HAP-1 (cell line): ENCODE measurements at regions not wholly inside any gene's neighbourhood (a gene's known extent, or its start where the extent isn't known, plus 50 kb on each side); places are given as distances from the start of the nearest gene placed in this dataset.

Experiments
- DNase-seq, 2 experiments: peaks; one replicate each; pipeline ENCODE4 v3.0.0-alpha.2; 2016 to 2020; ENCODE audit warnings: low spot score in 2 of 2
- H3K27me3 ChIP-seq: fragments of 250-450 bp; sonication (Bioruptor Pico); 2 replicates; pipeline ENCODE4 v1.5.1; 2020; ENCODE audit warnings: low read depth, mild to moderate bottlenecking, moderate library complexity
- H3K36me3 ChIP-seq: fragments of 250-450 bp; sonication (Bioruptor Pico); replicated peaks from 2 replicates; pipeline ENCODE4 v1.5.1; 2020; ENCODE audit warnings: mild to moderate bottlenecking
- H3K4me1 ChIP-seq: fragments of 250-450 bp; sonication (Bioruptor Pico); 2 replicates; pipeline ENCODE4 v1.5.1; 2020; ENCODE audit warnings: mild to moderate bottlenecking
- H3K4me3 ChIP-seq: fragments of 250-450 bp; sonication (Bioruptor Pico); 2 replicates; pipeline ENCODE4 v1.5.1; 2020; ENCODE audit warnings: mild to moderate bottlenecking, moderate library complexity
- H3K9me3 ChIP-seq: fragments of 250-450 bp; sonication (Bioruptor Pico); 2 replicates; pipeline ENCODE4 v1.5.1; 2020; ENCODE audit warnings: mild to moderate bottlenecking, moderate library complexity
- in situ Hi-C: fragments of 300-500 bp; cut with MboI; formaldehyde crosslinking; loops from 3 replicates; pipeline ENCODE4 v1.14.3; 2020; ENCODE audit warnings: low sequenced_read_pairs, inconsistent platforms, mixed read lengths

- Histone ChIP-seq H3K9me3 (no peaks in the 10 kb centered on the region), H3K4me1 (no peaks in the 10 kb centered on the region), H3K36me3 (no peaks in the 10 kb centered on the region), H3K27me3 (no peaks in the 10 kb centered on the region), H3K4me3 (no peak overlapping the region)
- in situ Hi-C loops = no loop called here
- DNase-seq = no peak
Measured at GRCh38 chr6:44576132-44576631, 188.7 kb downstream of the CDC5L start.

DNA sequence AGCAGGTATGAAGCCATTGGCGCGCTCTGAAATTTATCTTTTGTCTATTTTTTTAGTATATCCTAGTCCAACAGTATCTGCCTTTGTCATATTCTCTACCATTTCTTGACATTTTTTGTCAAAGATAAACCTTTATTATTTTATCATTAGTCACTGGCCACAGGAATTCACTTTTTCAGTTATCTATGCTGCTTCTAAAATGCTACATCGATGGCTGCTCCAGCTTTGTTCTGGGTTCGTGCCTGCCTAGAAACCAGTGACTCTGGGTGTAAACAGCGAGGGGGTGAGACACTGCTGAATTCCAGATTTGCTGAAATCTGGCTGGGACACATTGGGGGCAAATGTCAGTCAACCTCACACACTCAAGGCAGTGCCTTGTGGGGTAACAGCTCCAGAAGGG, 193.4 kb downstream of the CDC5L start:
- no peak overlapping the region for H3K4me3 ChIP-seq
- no peaks in the 10 kb centered on the region for H3K27me3 ChIP-seq
- no peaks in the 10 kb centered on the region for H3K36me3 ChIP-seq
- H3K4me1 ChIP-seq = no peaks in the 10 kb centered on the region
- H3K9me3 ChIP-seq = no peaks in the 10 kb centered on the region
- no peak for DNase-seq
- in situ Hi-C loops = no loop called here

DNA sequence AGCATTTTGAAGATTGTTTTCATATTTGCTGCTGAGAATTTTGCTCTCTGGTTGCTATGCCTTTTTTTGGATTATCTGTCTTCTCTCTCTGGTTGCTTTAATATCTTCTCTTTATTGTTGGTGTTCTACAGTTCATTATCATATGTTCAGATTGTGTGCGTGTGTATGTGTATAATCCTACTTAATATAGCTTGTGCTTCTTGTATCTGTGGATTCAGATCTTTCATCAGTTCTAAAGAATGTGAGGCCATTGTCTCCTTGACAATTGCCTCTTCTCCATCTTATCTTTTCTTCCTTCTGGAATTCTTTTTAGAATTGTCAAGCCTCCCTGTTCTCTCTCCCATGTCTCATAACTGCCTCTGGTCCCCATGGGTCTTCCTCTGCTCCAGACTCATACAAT, 195.4 kb downstream of the CDC5L start:
- in situ Hi-C loops = no loop called here
- Histone ChIP-seq H3K4me3 (no peak overlapping the region), H3K9me3 (no peaks in the 10 kb centered on the region), H3K27me3 (no peaks in the 10 kb centered on the region), H3K36me3 (no peaks in the 10 kb centered on the region), H3K4me1 (no peaks in the 10 kb centered on the region)
- DNase-seq = no peak

GRCh38 chr6:44590471-44590870, 203.0 kb downstream of the CDC5L start:
- H3K36me3 ChIP-seq = no peaks in the 10 kb centered on the region
- DNase-seq = no peak
- H3K27me3 ChIP-seq = peaks cover under 1% of the 10 kb centered on the region; the same call in 1 of the 2 replicates
- no peak overlapping the region for H3K4me3 ChIP-seq
- no peaks in the 10 kb centered on the region for H3K9me3 ChIP-seq
- in situ Hi-C loops = no loop called here
- no peaks in the 10 kb centered on the region for H3K4me1 ChIP-seq

DNA sequence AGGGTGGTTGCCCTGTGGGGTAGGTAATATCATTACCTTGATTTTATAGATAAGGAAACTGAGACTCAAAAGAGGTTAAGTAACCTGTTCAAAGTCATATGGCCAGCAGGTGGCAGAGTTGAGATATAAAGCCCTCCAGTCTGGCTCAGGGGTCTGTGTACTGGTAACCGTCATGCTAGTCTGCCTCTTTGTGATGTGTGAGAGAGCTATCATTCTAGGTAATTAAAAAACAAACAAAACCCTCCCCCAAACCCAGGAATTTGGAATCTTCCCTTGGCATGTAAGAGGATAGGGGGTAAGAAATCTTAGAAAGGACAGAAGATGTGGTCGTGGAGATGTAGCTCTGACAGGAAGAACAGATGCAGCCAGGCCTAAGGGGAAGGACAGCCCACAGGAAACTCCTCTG, 206.0 kb downstream of the CDC5L start:
- H3K27me3 ChIP-seq = peaks cover 8% of the 10 kb centered on the region; the same call in 1 of the 2 replicates
- DNase-seq = peak; percentile 64 to 84
- no peak overlapping the region for H3K4me3 ChIP-seq
- H3K4me1 ChIP-seq = no peaks in the 10 kb centered on the region
- no peaks in the 10 kb centered on the region for H3K9me3 ChIP-seq
- no peaks in the 10 kb centered on the region for H3K36me3 ChIP-seq
- in situ Hi-C loops = no loop called here

GRCh38 chr6:44594481-44594880, 207.0 kb downstream of the CDC5L start:
- Histone ChIP-seq H3K4me1 (no peaks in the 10 kb centered on the region), H3K36me3 (no peaks in the 10 kb centered on the region), H3K27me3 (peaks cover 8% of the 10 kb centered on the region; the same call in 1 of the 2 replicates), H3K9me3 (no peaks in the 10 kb centered on the region), H3K4me3 (no peak overlapping the region)
- in situ Hi-C loops = no loop called here
- DNase-seq = no peak

- Histone ChIP-seq H3K4me1 (no peaks in the 10 kb centered on the region), H3K9me3 (no peaks in the 10 kb centered on the region), H3K4me3 (no peak overlapping the region), H3K27me3 (peaks cover 8% of the 10 kb centered on the region; the same call in 1 of the 2 replicates), H3K36me3 (no peaks in the 10 kb centered on the region)
- in situ Hi-C loops = no loop called here
- no peak for DNase-seq
Measured at GRCh38 chr6:44598679-44599078, 211.2 kb downstream of the CDC5L start.

DNA sequence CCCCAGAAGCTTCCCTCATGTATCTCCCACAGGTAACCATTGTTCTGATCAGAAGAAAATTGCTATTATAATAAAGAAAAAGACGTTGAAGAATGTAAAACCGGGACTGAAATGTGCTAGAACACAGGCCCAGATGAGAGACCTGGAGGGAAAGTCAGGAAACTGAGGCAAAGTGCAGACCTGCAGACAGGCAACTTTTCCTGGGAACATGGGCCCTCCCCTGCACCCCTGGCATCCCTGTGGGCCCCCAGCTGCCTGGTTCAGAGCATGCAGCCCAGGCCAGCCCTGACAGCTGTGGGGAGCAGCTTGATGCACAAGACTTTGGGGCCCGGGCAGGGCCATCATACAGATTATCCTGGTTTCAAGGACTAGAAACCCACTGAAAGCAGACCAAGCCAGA, 212.2 kb downstream of the CDC5L start:
- no peaks in the 10 kb centered on the region for H3K4me1 ChIP-seq
- no peak overlapping the region for H3K4me3 ChIP-seq
- in situ Hi-C loops = loop anchor here (25.0 kb wide), 1 partner anchor 1313 kb away; no protein-coding TSS in a partner anchor
- H3K9me3 ChIP-seq = no peaks in the 10 kb centered on the region
- no peak for DNase-seq
- H3K27me3 ChIP-seq = peaks cover 10% of the 10 kb centered on the region; the same call in 1 of the 2 replicates
- no peaks in the 10 kb centered on the region for H3K36me3 ChIP-seq

DNA sequence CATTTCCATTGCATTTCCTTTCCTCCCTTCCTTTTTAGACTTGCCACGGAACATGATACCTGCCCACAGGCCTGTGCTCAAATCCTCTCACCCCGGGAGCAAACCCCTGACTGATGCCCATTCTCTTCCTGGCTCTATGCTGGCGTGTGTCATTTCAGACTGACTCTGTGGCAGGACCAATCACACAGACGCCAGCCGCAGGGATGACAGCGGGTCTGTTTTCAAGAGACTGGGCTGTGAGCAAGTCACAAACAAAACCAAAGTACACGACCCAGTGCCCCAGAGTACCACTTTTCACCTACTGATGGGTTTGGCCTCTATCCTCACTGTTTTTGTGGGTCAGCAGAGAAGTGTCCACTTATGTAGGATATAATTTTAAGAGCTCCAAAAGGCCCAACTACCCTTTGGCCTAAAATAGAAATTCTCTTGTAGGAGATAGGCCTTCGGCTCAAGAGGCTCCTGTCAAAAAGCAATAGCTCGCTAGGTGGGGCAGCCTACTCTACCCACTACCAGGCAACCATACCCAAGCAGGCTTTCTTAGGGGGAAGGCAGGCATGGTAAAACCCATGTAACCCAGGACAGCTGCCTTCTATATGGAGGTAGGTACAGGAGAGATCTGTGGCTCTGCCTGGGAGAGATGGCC, 215.7 kb downstream of the CDC5L start:
- peaks cover 4% of the 10 kb centered on the region for H3K27me3 ChIP-seq
- no peaks in the 10 kb centered on the region for H3K4me1 ChIP-seq
- in situ Hi-C loops = loop anchor here (25.0 kb wide), 1 partner anchor 1309 kb away; no protein-coding TSS in a partner anchor
- H3K4me3 ChIP-seq = no peak overlapping the region
- no peaks in the 10 kb centered on the region for H3K36me3 ChIP-seq
- no peak for DNase-seq
- H3K9me3 ChIP-seq = no peaks in the 10 kb centered on the region; the same call in 1 of the 2 replicates

GRCh38 chr6:44606504-44606903, 219.0 kb downstream of the CDC5L start:
- Histone ChIP-seq H3K4me3 (no peak overlapping the region), H3K27me3 (peaks cover 10% of the 10 kb centered on the region), H3K4me1 (peaks cover 6% of the 10 kb centered on the region; the same call in 1 of the 2 replicates), H3K36me3 (no peaks in the 10 kb centered on the region), H3K9me3 (no peaks in the 10 kb centered on the region; the same call in 1 of the 2 replicates)
- in situ Hi-C loops = loop anchor here (25.0 kb wide), 1 partner anchor 1306 kb away; no protein-coding TSS in a partner anchor
- DNase-seq = no peak

- in situ Hi-C loops = loop anchor here (25.0 kb wide), 1 partner anchor 1305 kb away; no protein-coding TSS in a partner anchor
- H3K9me3 ChIP-seq = no peaks in the 10 kb centered on the region; the same call in 1 of the 2 replicates
- peaks cover 6% of the 10 kb centered on the region; the same call in 1 of the 2 replicates for H3K4me1 ChIP-seq
- DNase-seq = no peak
- peaks cover 12% of the 10 kb centered on the region for H3K27me3 ChIP-seq
- no peaks in the 10 kb centered on the region for H3K36me3 ChIP-seq
- H3K4me3 ChIP-seq = no peak overlapping the region
Measured at GRCh38 chr6:44606976-44607375, 219.5 kb downstream of the CDC5L start.

DNA sequence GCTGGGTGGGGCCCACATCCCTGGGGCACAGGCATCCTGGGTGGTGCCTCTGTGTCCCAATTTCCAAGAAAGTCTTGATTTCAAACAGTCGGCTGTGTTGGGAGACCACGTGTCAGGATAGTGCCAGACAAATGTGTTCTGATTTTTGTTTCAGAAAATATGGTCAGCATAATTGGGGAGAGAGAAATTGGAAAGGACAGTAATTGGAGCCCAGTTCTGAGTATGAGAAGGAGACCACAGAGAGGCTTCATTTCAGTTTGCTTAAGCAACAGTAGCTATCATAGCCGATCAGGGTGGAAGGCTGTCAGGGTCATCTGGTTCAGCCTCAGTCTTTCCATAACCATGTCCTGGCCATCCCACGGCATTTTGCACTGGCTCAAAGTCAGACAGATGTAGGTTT, 220.7 kb downstream of the CDC5L start:
- Histone ChIP-seq H3K4me3 (no peak overlapping the region), H3K27me3 (peaks cover 21% of the 10 kb centered on the region), H3K4me1 (peaks cover 6% of the 10 kb centered on the region; the same call in 1 of the 2 replicates), H3K36me3 (no peaks in the 10 kb centered on the region), H3K9me3 (no peaks in the 10 kb centered on the region; the same call in 1 of the 2 replicates)
- no peak for DNase-seq
- in situ Hi-C loops = loop anchor here (25.0 kb wide), 1 partner anchor 1304 kb away; no protein-coding TSS in a partner anchor

- in situ Hi-C loops = loop anchor here (25.0 kb wide), 1 partner anchor 1303 kb away; no protein-coding TSS in a partner anchor
Measured at GRCh38 chr6:44609051-44609612, 221.6 kb downstream of the CDC5L start.

GRCh38 chr6:44614396-44614795, 226.9 kb downstream of the CDC5L start:
- Histone ChIP-seq H3K4me3 (no peak overlapping the region), H3K27me3 (peaks cover 61% of the 10 kb centered on the region), H3K9me3 (no peaks in the 10 kb centered on the region), H3K4me1 (peaks cover 5% of the 10 kb centered on the region; the same call in 1 of the 2 replicates), H3K36me3 (no peaks in the 10 kb centered on the region)
- no peak for DNase-seq
- in situ Hi-C loops = loop anchor here (25.0 kb wide), 1 partner anchor 1298 kb away; no protein-coding TSS in a partner anchor

More at GRCh38 chr6:44609051-44609612, 221.6 kb downstream of the CDC5L start:
- peak in 1 of 2 experiments; percentile 83 for DNase-seq
- Histone ChIP-seq H3K27me3 (peaks cover 29% of the 10 kb centered on the region), H3K4me3 (no peak overlapping the region), H3K36me3 (no peaks in the 10 kb centered on the region), H3K4me1 (peaks cover 6% of the 10 kb centered on the region; the same call in 1 of the 2 replicates), H3K9me3 (no peaks in the 10 kb centered on the region; the same call in 1 of the 2 replicates)
